ENCODE measurements at regions not wholly inside any gene's neighbourhood (a gene's known extent, or its start where the extent isn't known, plus 50 kb on each side); places are given as distances from the start of the nearest gene placed in this dataset.

- no peak overlapping the region for H3K4me3 ChIP-seq (ENCODE audit: low read depth, low read length)
- no peak for TF ChIP-seq CTCF (IDR thresholded peaks at IDR 0.05; ENCODE audit: low read depth, low read length)
These were observed 686.8 kb upstream of the SALL3 start for GRCh38 chr18:78292618-78293380.

- TF ChIP-seq CTCF (IDR thresholded peaks at IDR 0.05; ENCODE audit: low read depth, low read length), result no peak
- no peak overlapping the region for H3K4me3 ChIP-seq (ENCODE audit: low read depth, low read length)
These were observed 686.1 kb upstream of the SALL3 start for GRCh38 chr18:78293540-78293939.

- H3K4me3 ChIP-seq (ENCODE audit: low read depth, low read length), result no peak overlapping the region
- no peak for TF ChIP-seq CTCF (IDR thresholded peaks at IDR 0.05; ENCODE audit: low read depth, low read length)
These were observed 685.6 kb upstream of the SALL3 start for GRCh38 chr18:78293940-78294541.

- TF ChIP-seq CTCF (IDR thresholded peaks at IDR 0.05; ENCODE audit: low read depth, low read length), result no peak
- H3K4me3 ChIP-seq (ENCODE audit: low read depth, low read length), result no peak overlapping the region
These were observed 684.4 kb upstream of the SALL3 start for GRCh38 chr18:78295262-78295661.

- H3K4me3 ChIP-seq (ENCODE audit: low read depth, low read length), result no peak overlapping the region
- no peak for TF ChIP-seq CTCF (IDR thresholded peaks at IDR 0.05; ENCODE audit: low read depth, low read length)
These were observed 683.5 kb upstream of the SALL3 start for GRCh38 chr18:78296166-78296565.

- no peak for TF ChIP-seq CTCF (IDR thresholded peaks at IDR 0.05; ENCODE audit: low read depth, low read length)
- H3K4me3 ChIP-seq (ENCODE audit: low read depth, low read length), result no peak overlapping the region
These were observed 682.6 kb upstream of the SALL3 start for GRCh38 chr18:78297048-78297447.

- H3K4me3 ChIP-seq (ENCODE audit: low read depth, low read length), result no peak overlapping the region
- TF ChIP-seq CTCF (IDR thresholded peaks at IDR 0.05; ENCODE audit: low read depth, low read length), result no peak
These were observed 676.0 kb upstream of the SALL3 start for GRCh38 chr18:78303519-78304191.
